KMS-11 (cell line): ENCODE measurements at regions not wholly inside any gene's neighbourhood (a gene's known extent, or its start where the extent isn't known, plus 50 kb on each side); places are given as distances from the start of the nearest gene placed in this dataset.

Source experiments
- H2AFZ ChIP-seq: fragments of 200-600 bp; sonication (generic); 2 replicates; pipeline ENCODE4 v1.6.1; 2016; ENCODE audit warnings: antibody characterized with exemption, mixed run types, low read depth
- H3K27ac ChIP-seq: fragments of 200-600 bp; sonication (generic); 2 replicates; pipeline ENCODE4 v1.6.1; 2016; ENCODE audit warnings: mild to moderate bottlenecking, mixed run types
- H3K27me3 ChIP-seq: fragments of 200-600 bp; sonication (generic); 2 replicates; pipeline ENCODE4 v1.6.1; 2017; ENCODE audit warnings: mild to moderate bottlenecking, low read depth, mixed run types, moderate library complexity; ENCODE audit not compliant: insufficient read depth
- H3K36me3 ChIP-seq: fragments of 200-600 bp; sonication (generic); 2 replicates; pipeline ENCODE4 v1.6.1; 2017; ENCODE audit warnings: mild to moderate bottlenecking, mixed run types; ENCODE audit not compliant: insufficient read depth
- H3K4me1 ChIP-seq: fragments of 200-600 bp; sonication (generic); 2 replicates; pipeline ENCODE4 v1.6.1; 2016; ENCODE audit warnings: mild to moderate bottlenecking, low read depth, mixed run types; ENCODE audit not compliant: poor library complexity, severe bottlenecking
- H3K4me2 ChIP-seq: fragments of 200-600 bp; sonication (generic); 2 replicates; pipeline ENCODE4 v1.7.0; 2016; ENCODE audit warnings: mild to moderate bottlenecking, mixed run types
- H3K4me3 ChIP-seq: fragments of 200-600 bp; sonication (generic); IDR thresholded peaks from 2 replicates; pipeline ENCODE4 v1.6.1; 2017; ENCODE audit warnings: low read depth, low read length, mixed read lengths; ENCODE audit not compliant: insufficient read depth
- H3K79me2 ChIP-seq: fragments of 200-600 bp; sonication (generic); 2 replicates; pipeline ENCODE4 v1.6.1; 2016; ENCODE audit warnings: low read depth, mixed run types; ENCODE audit not compliant: insufficient read depth
- H3K9ac ChIP-seq: fragments of 200-600 bp; sonication (generic); 2 replicates; pipeline ENCODE4 v1.6.1; 2016; ENCODE audit warnings: mild to moderate bottlenecking, mixed run types
- H4K20me1 ChIP-seq: fragments of 200-600 bp; sonication (generic); 2 replicates; pipeline ENCODE4 v1.6.1; 2016; ENCODE audit warnings: mild to moderate bottlenecking, mixed run types; ENCODE audit not compliant: insufficient read depth
- TF ChIP-seq, protein P1 (sequence below): fragments of 200-600 bp; sonication (generic); conservative IDR thresholded peaks from 2 replicates; pipeline ENCODE4 v1.6.1; 2017; ENCODE audit warnings: low read depth, mild to moderate bottlenecking, antibody characterized with exemption, low read length, moderate library complexity, mixed read lengths

DNA sequence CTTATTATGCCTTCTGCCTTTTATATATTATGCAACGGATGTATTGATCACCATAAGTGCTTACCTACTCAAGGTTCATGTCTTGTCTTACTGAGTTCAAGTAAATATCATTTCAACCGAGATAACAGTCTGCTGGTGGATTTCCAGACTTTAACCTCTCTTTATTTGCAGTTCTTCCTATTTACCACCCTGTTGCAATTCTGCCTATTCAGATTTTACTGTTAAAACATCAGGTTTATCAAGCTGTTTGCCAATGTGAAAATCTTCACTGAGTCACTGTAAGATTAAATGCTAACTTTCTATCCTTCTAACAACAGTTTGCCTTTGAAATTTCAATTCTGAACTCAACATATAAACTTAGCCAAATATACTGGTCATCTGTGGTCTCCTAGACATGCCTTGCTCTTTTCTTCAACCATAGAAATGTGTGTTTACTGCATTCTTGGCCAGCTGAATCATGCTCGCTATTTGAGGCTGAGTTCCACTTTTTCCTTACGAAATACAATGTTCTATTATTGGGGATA lies 471.7 kb upstream of the RORB start:
- H3K36me3 ChIP-seq, result no peaks in the 10 kb centered on the region
- H2AFZ ChIP-seq, result no peak overlapping the region
- H4K20me1 ChIP-seq, result no peaks in the 10 kb centered on the region
- H3K79me2 ChIP-seq, result no peaks in the 10 kb centered on the region
- H3K27me3 ChIP-seq, result no peaks in the 10 kb centered on the region
- TF ChIP-seq, protein P1, sequence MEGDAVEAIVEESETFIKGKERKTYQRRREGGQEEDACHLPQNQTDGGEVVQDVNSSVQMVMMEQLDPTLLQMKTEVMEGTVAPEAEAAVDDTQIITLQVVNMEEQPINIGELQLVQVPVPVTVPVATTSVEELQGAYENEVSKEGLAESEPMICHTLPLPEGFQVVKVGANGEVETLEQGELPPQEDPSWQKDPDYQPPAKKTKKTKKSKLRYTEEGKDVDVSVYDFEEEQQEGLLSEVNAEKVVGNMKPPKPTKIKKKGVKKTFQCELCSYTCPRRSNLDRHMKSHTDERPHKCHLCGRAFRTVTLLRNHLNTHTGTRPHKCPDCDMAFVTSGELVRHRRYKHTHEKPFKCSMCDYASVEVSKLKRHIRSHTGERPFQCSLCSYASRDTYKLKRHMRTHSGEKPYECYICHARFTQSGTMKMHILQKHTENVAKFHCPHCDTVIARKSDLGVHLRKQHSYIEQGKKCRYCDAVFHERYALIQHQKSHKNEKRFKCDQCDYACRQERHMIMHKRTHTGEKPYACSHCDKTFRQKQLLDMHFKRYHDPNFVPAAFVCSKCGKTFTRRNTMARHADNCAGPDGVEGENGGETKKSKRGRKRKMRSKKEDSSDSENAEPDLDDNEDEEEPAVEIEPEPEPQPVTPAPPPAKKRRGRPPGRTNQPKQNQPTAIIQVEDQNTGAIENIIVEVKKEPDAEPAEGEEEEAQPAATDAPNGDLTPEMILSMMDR, result no peak
- no peak overlapping the region for H3K27ac ChIP-seq
- no peak overlapping the region for H3K4me2 ChIP-seq
- H3K4me1 ChIP-seq, result no peaks in the 10 kb centered on the region
- no peak overlapping the region for H3K9ac ChIP-seq
- no peak overlapping the region for H3K4me3 ChIP-seq

DNA sequence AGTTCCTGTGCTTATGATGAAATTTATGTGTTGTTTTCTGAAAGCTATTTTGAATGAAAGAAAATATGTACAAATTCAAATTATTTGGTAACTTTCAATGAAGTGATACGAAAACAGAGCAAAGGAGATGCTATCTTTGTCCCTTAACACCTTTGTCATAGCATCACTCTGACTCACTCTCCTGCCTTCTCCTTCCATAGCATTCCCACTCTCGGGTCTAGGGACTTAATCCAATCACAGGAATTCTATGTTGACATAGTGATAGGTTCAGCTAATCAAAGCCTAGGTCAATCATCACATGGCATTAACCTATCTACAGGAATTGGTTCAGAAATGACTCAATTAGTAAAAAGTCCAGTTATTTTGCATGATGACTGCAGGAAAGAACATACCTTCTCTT lies 464.7 kb upstream of the RORB start:
- Histone ChIP-seq H4K20me1 (no peaks in the 10 kb centered on the region), H2AFZ (no peak overlapping the region), H3K4me3 (no peak overlapping the region), H3K36me3 (no peaks in the 10 kb centered on the region), H3K27me3 (no peaks in the 10 kb centered on the region), H3K27ac (no peak overlapping the region), H3K79me2 (no peaks in the 10 kb centered on the region), H3K4me1 (peaks cover 7% of the 10 kb centered on the region), H3K9ac (no peak overlapping the region), H3K4me2 (no peak overlapping the region)
- TF ChIP-seq, protein P1, result no peak

DNA sequence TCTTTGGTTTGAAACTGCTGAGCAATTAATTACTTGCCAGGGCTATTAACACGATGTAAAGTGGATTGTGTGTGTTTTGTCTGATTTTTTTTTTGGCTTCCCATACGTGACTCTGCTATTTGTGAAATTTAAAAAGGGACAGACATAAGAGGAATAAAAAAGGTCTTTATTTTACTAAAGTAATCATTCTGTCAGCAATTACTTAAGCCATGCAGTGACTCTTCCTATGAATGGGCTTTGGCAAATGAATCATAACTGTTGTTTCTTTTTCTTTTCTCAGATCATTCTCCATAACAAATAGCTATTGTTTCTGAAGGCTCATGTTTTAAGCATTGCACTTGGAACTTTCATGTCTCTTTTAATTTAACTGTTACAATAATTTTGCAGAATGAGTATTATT lies 461.3 kb upstream of the RORB start:
- H3K9ac ChIP-seq, result no peak overlapping the region
- no peak overlapping the region for H3K4me3 ChIP-seq
- no peaks in the 10 kb centered on the region for H4K20me1 ChIP-seq
- no peak overlapping the region for H2AFZ ChIP-seq
- no peaks in the 10 kb centered on the region for H3K27me3 ChIP-seq
- 0 out of 2 replicates have a peak overlapping the region, but pooled peaks have one; percentile 4 for H3K4me2 ChIP-seq
- H3K4me1 ChIP-seq, result peaks cover 7% of the 10 kb centered on the region
- H3K36me3 ChIP-seq, result no peaks in the 10 kb centered on the region
- no peaks in the 10 kb centered on the region for H3K79me2 ChIP-seq
- no peak overlapping the region for H3K27ac ChIP-seq
- TF ChIP-seq, protein P1, result no peak

DNA sequence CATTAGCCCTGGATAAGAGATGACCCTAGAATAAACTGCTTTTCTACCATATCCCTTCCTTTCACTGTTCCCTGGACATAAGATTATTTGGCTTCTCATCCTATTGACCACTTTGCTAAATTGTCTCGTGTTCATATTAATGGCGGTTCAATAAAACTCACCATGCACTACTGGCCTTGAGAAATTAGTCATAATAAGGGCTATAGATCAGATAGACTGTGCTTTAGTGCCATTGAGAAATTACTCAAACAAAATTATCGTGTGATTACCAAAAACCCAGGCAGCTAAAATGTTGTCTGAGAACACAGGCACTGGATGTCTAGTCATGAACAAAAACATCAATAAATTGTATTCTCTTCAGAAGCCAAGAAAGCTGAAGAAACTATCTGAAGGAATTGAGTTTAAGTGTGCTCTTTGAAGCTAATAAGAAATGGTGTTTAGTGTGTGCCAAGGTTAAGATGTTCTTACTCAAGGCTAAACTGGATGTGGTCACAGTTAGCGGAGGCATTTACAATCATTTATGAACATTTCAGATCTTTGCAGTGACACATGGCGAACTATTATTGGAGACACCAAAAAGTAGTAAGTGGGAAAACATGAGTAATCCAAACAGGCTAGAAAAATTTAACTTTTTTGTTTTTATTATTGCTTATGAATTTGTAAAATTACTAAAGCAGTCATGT lies 460.4 kb upstream of the RORB start:
- Histone ChIP-seq H3K9ac (no peak overlapping the region), H3K36me3 (no peaks in the 10 kb centered on the region), H3K27me3 (no peaks in the 10 kb centered on the region), H3K4me1 (peaks cover 7% of the 10 kb centered on the region), H3K4me2 (no peak overlapping the region), H3K4me3 (no peak overlapping the region), H3K27ac (no peak overlapping the region), H2AFZ (no peak overlapping the region), H3K79me2 (no peaks in the 10 kb centered on the region), H4K20me1 (no peaks in the 10 kb centered on the region)
- TF ChIP-seq, protein P1, result no peak
